ENCODE measurements at regions not wholly inside any gene's neighbourhood (a gene's known extent, or its start where the extent isn't known, plus 50 kb on each side); places are given as distances from the start of the nearest gene placed in this dataset.

DNA sequence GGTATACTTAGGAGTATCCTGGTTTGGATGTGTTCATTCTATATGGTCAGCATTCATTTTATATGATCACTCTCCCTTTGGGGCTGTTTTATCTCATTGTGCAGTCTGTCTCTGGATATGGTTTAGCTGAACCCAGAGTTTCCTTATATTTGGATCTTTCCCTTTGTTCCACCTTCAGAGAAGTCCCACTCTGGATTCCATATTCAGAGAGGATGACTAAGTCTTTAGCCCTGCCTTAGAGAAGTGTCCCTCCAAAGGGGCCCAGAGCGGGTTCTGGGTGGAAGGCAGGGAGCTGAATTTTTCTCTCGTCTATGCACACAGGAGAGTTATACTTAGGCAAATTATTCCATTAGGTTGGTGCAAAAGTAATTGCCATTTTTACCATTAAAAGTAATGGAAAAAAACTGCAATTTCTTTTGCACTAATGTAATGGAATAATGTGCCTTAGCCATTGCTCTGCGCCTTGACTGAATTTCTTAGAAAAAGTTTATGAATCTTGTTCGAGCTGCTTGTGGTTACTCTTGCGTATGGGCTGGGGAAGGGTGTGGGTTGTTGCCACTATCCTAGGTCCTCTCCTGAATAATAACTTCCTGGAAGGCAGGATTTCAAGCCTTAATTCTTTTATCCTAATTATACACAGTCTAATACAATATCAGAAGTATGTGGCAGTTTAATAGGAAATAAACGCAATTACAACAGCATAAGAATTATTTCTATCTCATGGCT lies 74.2 kb upstream of the MTPN start:
- Mint-ChIP-seq H3K4me1 (peaks cover 28% of the 10 kb centered on the region), H3K27ac (peak overlapping the region; percentile 66), H3K36me3 (ENCODE audit: low read depth) (peaks cover 4% of the 10 kb centered on the region), H3K9me3 (peaks cover 20% of the 10 kb centered on the region), H3K27me3 (ENCODE audit: low read depth, poor library complexity) (no peaks in the 10 kb centered on the region), H3K4me3 (no peak overlapping the region)
- no peak for DNase-seq
- TF ChIP-seq, protein P1, sequence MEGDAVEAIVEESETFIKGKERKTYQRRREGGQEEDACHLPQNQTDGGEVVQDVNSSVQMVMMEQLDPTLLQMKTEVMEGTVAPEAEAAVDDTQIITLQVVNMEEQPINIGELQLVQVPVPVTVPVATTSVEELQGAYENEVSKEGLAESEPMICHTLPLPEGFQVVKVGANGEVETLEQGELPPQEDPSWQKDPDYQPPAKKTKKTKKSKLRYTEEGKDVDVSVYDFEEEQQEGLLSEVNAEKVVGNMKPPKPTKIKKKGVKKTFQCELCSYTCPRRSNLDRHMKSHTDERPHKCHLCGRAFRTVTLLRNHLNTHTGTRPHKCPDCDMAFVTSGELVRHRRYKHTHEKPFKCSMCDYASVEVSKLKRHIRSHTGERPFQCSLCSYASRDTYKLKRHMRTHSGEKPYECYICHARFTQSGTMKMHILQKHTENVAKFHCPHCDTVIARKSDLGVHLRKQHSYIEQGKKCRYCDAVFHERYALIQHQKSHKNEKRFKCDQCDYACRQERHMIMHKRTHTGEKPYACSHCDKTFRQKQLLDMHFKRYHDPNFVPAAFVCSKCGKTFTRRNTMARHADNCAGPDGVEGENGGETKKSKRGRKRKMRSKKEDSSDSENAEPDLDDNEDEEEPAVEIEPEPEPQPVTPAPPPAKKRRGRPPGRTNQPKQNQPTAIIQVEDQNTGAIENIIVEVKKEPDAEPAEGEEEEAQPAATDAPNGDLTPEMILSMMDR (IDR thresholded peaks at IDR 0.05) = no peak

DNA sequence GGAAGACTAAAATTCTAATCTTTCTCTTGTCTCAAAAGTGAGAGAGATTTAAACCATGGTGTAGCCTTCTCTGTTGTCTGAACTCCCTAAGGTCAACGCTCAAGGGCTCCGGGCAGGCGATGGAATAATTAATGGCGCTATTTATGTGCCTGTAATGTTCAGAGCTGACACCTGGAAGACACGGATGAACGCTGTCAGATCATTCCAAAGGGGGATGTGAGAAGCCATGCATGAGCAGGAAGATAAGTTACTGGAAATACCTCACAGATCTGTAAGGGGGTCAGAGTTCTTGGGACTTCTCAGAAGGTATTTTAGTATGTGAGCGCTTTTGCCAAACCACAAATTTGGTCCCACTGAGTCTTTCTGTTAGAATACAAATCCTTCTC lies 73.3 kb upstream of the MTPN start:
- TF ChIP-seq, protein P1 (IDR thresholded peaks at IDR 0.05) = no peak
- H3K36me3 Mint-ChIP-seq (ENCODE audit: low read depth) = peaks cover 7% of the 10 kb centered on the region
- peaks cover 24% of the 10 kb centered on the region for H3K9me3 Mint-ChIP-seq
- H3K4me1 Mint-ChIP-seq = peaks cover 28% of the 10 kb centered on the region
- no peaks in the 10 kb centered on the region for H3K27me3 Mint-ChIP-seq (ENCODE audit: low read depth, poor library complexity)
- peak; percentile 25 for DNase-seq
- H3K27ac Mint-ChIP-seq = peak overlapping the region; percentile 66
- H3K4me3 Mint-ChIP-seq = no peak overlapping the region

DNA sequence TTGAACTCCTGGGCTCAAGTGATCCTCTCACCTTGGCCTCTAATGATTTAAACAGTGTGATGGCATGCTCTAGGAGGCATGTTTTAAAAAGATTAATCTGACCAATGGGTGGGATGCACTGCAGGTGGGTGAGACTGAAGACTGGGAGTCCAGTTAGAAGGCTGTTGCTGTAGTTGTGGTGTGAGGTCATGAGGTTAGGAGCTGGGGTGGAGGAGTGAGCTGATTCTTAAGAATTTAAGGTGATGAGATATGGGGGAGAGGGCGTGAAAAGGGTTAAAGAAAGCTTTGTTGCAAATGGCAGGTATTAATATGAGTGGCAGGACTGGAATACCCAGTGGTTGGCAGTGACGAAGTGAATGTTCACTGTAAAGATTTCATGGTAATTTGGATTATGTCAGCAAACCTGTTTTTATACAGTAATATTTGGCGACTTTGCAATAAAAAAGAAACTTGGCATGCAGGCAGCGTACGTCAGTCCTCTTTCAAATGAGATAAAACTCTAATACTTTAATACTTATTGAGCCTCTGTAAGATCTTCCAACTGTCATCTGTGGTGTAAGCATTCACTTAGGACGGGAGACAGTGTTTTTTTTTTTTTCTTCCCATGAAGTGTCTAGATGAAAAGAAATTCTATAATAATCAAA lies 72.8 kb upstream of the MTPN start:
- peak overlapping the region; percentile 2 for H3K4me3 Mint-ChIP-seq
- H3K9me3 Mint-ChIP-seq = peaks cover 29% of the 10 kb centered on the region

DNA sequence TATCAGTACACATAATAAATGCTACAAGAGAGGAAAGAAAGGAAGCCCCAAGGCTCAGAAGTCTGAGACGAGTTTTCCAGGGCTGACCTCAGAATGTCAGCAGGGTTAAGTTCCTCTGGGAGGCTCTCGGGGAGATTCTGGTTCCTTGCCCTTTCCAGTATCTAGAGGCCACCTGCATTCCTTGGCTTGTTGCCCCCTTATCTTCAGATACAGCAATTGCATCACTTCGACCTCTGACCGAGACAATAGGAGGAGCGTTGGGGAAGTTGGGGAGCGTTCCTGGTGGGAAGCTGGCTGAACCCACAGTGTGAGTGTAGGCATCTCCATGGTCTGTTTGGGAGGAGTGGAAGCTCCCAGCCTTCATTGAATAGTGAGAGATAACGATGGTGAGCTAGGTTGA lies 72.0 kb upstream of the MTPN start:
- peaks cover 35% of the 10 kb centered on the region for H3K9me3 Mint-ChIP-seq
- TF ChIP-seq, protein P1 (IDR thresholded peaks at IDR 0.05) = no peak
- H3K27ac Mint-ChIP-seq = no peak overlapping the region
- no peak overlapping the region for H3K4me3 Mint-ChIP-seq
- no peaks in the 10 kb centered on the region for H3K27me3 Mint-ChIP-seq (ENCODE audit: low read depth, poor library complexity)
- no peak for DNase-seq
- H3K4me1 Mint-ChIP-seq = peaks cover 28% of the 10 kb centered on the region
- H3K36me3 Mint-ChIP-seq (ENCODE audit: low read depth) = peaks cover 10% of the 10 kb centered on the region

More for the DNA sequence above, 72.8 kb upstream of the MTPN start:
- peaks cover 10% of the 10 kb centered on the region for H3K36me3 Mint-ChIP-seq (ENCODE audit: low read depth)
- TF ChIP-seq, protein P1 (IDR thresholded peaks at IDR 0.05) = no peak
- H3K4me1 Mint-ChIP-seq = peaks cover 28% of the 10 kb centered on the region
- peak overlapping the region; percentile 47 for H3K27ac Mint-ChIP-seq
- no peaks in the 10 kb centered on the region for H3K27me3 Mint-ChIP-seq (ENCODE audit: low read depth, poor library complexity)
- DNase-seq = no peak

DNA sequence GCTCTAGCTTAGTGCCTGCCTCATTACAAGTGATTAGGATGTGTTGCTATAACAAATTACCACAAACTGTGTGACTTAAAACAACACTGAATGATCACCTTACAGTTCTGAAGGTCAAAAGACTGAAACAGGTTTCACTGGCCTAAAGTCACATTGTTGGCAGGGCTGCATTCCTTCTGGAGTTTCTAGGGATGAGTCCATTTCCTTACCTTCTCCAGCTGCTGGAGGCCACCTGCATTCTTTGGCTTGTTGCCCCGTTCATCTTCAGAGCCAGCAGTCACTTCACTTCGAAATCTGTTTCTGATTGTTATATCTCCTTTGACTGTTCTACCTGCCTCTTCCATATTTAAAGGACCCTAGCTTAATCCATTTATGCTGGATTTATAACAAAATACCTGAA lies 69.4 kb upstream of the MTPN start:
- no peak for DNase-seq
- Mint-ChIP-seq H3K27me3 (ENCODE audit: low read depth, poor library complexity) (no peaks in the 10 kb centered on the region), H3K4me1 (peaks cover 28% of the 10 kb centered on the region), H3K4me3 (no peak overlapping the region), H3K9me3 (peaks cover 40% of the 10 kb centered on the region), H3K36me3 (ENCODE audit: low read depth) (peaks cover 10% of the 10 kb centered on the region), H3K27ac (no peak overlapping the region)
- TF ChIP-seq, protein P1 (IDR thresholded peaks at IDR 0.05) = no peak
